ENCODE measurements at regions not wholly inside any gene's neighbourhood (a gene's known extent, or its start where the extent isn't known, plus 50 kb on each side); places are given as distances from the start of the nearest gene placed in this dataset.

GRCh38 chr15:56523521-56523920 lies 58.6 kb upstream of the MNS1 start:
- DNase-seq (ENCODE audit: low spot score in 2 of 2): no peak
- Mint-ChIP-seq H3K27ac (no peak overlapping the region), H3K9me3 (peaks cover 5% of the 10 kb centered on the region)

GRCh38 chr15:56519000-56519399 lies 54.1 kb upstream of the MNS1 start:
- Mint-ChIP-seq H3K36me3 (peaks cover 10% of the 10 kb centered on the region), H3K4me3 (no peak overlapping the region), H3K4me1 (no peaks in the 10 kb centered on the region), H3K27ac (no peak overlapping the region), H3K27me3 (peaks cover 7% of the 10 kb centered on the region), H3K9me3 (peaks cover 11% of the 10 kb centered on the region)
- DNase-seq (ENCODE audit: low spot score in 2 of 2) (no peak), ATAC-seq (ENCODE audit: low read depth) (no peak)

More at GRCh38 chr15:56523521-56523920, 58.6 kb upstream of the MNS1 start:
- H3K4me3 Mint-ChIP-seq: no peak overlapping the region
- H3K27me3 Mint-ChIP-seq: peaks cover 3% of the 10 kb centered on the region
- no peaks in the 10 kb centered on the region for H3K4me1 Mint-ChIP-seq
- peaks cover 7% of the 10 kb centered on the region for H3K36me3 Mint-ChIP-seq
- ATAC-seq (ENCODE audit: low read depth): no peak
